Esophagus muscularis mucosa (tissue), 4 donors: ENCODE measurements at regions not wholly inside any gene's neighbourhood (a gene's known extent, or its start where the extent isn't known, plus 50 kb on each side); places are given as distances from the start of the nearest gene placed in this dataset.

Experiments
- CTCF ChIP-seq, 3 experiments: fragments of 200-600 bp in 2 of 3; fragments of 450-650 bp in 1 of 3; sonication (generic) in 2 of 3; IDR thresholded peaks; one replicate each; pipeline ENCODE4 v1.5.1; 2017 to 2019; ENCODE audit warnings: antibody characterized with exemption in 3 of 3, mild to moderate bottlenecking in 2 of 3, moderate library complexity in 1 of 3
- EP300 ChIP-seq: sonication (generic); formaldehyde crosslinking; IDR thresholded peaks from one replicate; pipeline ENCODE4 v1.6.1; 2017; ENCODE audit warnings: antibody characterized with exemption
- POLR2A ChIP-seq: fragments of 450-650 bp; IDR thresholded peaks from one replicate; pipeline ENCODE4 v1.6.1; 2017; ENCODE audit warnings: antibody characterized with exemption, moderate library complexity, mild to moderate bottlenecking, low read depth
- POLR2AphosphoS5 ChIP-seq, 2 donors: sonication (generic); formaldehyde crosslinking; IDR thresholded peaks; one replicate each; pipeline ENCODE4 v1.6.1; 2017; ENCODE audit warnings: antibody characterized with exemption in 2 of 2

- TF ChIP-seq POLR2A (no peak), CTCF (IDR thresholded peaks at IDR 0.05) (no peak), EP300 (no peak), POLR2AphosphoS5 (IDR thresholded peaks at IDR 0.05) (no peak)
Observed at GRCh38 chr12:91952916-91953315, 192.7 kb downstream of the BTG1 start.
